GM19023 (cell line): ENCODE measurements at regions not wholly inside any gene's neighbourhood (a gene's known extent, or its start where the extent isn't known, plus 50 kb on each side); places are given as distances from the start of the nearest gene placed in this dataset.
"Not testable (repeated sequence)": the region's sequence is repeated elsewhere in the genome, so short reads cannot be mapped to it uniquely, and the experiment has no call there.

Source experiments
- ATAC-seq: cut with Tn5 transposase; IDR thresholded peaks from one replicate; pipeline ENCODE4 v1.9.1; 2021; ENCODE audit warnings: mild to moderate bottlenecking, moderate library complexity; ENCODE audit not compliant: unreplicated experiment

GRCh38 chr1:222187566-222188332 lies 360.2 kb downstream of the HHIPL2 start:
- ATAC-seq, result no peak

GRCh38 chr1:222182641-222183040 lies 365.3 kb downstream of the HHIPL2 start:
- ATAC-seq, result no peak

- no peak for ATAC-seq
Measured at GRCh38 chr1:222181191-222181590, 366.7 kb downstream of the HHIPL2 start.

GRCh38 chr1:222177496-222177895 lies 370.4 kb downstream of the HHIPL2 start:
- ATAC-seq, result not testable (repeated sequence)

- peak; percentile 53 for ATAC-seq
Measured at GRCh38 chr1:222171005-222171404, 376.9 kb downstream of the HHIPL2 start.

- no peak for ATAC-seq
Measured at GRCh38 chr1:222168621-222169020, 379.3 kb downstream of the HHIPL2 start.

GRCh38 chr1:222167896-222168295 lies 380.0 kb downstream of the HHIPL2 start:
- ATAC-seq, result no peak

- peak; percentile 67 for ATAC-seq
Measured at GRCh38 chr1:222167111-222167510, 380.8 kb downstream of the HHIPL2 start.

GRCh38 chr1:222165629-222166028 lies 382.3 kb downstream of the HHIPL2 start:
- ATAC-seq, result no peak

- ATAC-seq, result no peak
Measured at GRCh38 chr1:222163895-222164294, 384.0 kb downstream of the HHIPL2 start.

- no peak for ATAC-seq
Measured at GRCh38 chr1:222161676-222162075, 386.2 kb downstream of the HHIPL2 start.

GRCh38 chr1:222157612-222158011 lies 390.3 kb downstream of the HHIPL2 start:
- no peak for ATAC-seq

- ATAC-seq, result no peak
Measured at GRCh38 chr1:222140206-222140605, 398.3 kb upstream of the DUSP10 start.

- no peak for ATAC-seq
Measured at GRCh38 chr1:222138095-222138494, 396.2 kb upstream of the DUSP10 start.

- ATAC-seq, result no peak
Measured at GRCh38 chr1:222136869-222137268, 395.0 kb upstream of the DUSP10 start.

GRCh38 chr1:222129041-222129440 lies 387.2 kb upstream of the DUSP10 start:
- no peak for ATAC-seq

- no peak for ATAC-seq
Measured at GRCh38 chr1:222127526-222128152, 385.8 kb upstream of the DUSP10 start.

GRCh38 chr1:222127096-222127495 lies 385.2 kb upstream of the DUSP10 start:
- ATAC-seq, result no peak

- no peak for ATAC-seq
Measured at GRCh38 chr1:222126052-222126451, 384.2 kb upstream of the DUSP10 start.

GRCh38 chr1:222124602-222125001 lies 382.7 kb upstream of the DUSP10 start:
- ATAC-seq, result no peak

- ATAC-seq, result no peak
Measured at GRCh38 chr1:222123111-222123510, 381.2 kb upstream of the DUSP10 start.

GRCh38 chr1:222117809-222118208 lies 375.9 kb upstream of the DUSP10 start:
- ATAC-seq, result no peak
